Sigmoid colon (tissue), 4 donors: ENCODE measurements at regions not wholly inside any gene's neighbourhood (a gene's known extent, or its start where the extent isn't known, plus 50 kb on each side); places are given as distances from the start of the nearest gene placed in this dataset.

Experiments used
- EP300 ChIP-seq, 4 donors: sonication (generic); formaldehyde crosslinking; IDR thresholded peaks; one replicate each; pipeline ENCODE4 v1.6.1; 2017; ENCODE audit warnings: antibody characterized with exemption in 4 of 4
- TF ChIP-seq, protein P1 (sequence below), 4 experiments: fragments of 450-650 bp in 3 of 4; fragments of 200-600 bp in 1 of 4; IDR thresholded peaks; one replicate each; pipeline ENCODE4 v1.5.1; 2016 to 2019; ENCODE audit warnings: antibody characterized with exemption in 4 of 4, mild to moderate bottlenecking in 3 of 4, moderate library complexity in 2 of 4

GRCh38 chr14:26021759-26022158 lies 576.1 kb downstream of the NOVA1 start:
- TF ChIP-seq, protein P1, sequence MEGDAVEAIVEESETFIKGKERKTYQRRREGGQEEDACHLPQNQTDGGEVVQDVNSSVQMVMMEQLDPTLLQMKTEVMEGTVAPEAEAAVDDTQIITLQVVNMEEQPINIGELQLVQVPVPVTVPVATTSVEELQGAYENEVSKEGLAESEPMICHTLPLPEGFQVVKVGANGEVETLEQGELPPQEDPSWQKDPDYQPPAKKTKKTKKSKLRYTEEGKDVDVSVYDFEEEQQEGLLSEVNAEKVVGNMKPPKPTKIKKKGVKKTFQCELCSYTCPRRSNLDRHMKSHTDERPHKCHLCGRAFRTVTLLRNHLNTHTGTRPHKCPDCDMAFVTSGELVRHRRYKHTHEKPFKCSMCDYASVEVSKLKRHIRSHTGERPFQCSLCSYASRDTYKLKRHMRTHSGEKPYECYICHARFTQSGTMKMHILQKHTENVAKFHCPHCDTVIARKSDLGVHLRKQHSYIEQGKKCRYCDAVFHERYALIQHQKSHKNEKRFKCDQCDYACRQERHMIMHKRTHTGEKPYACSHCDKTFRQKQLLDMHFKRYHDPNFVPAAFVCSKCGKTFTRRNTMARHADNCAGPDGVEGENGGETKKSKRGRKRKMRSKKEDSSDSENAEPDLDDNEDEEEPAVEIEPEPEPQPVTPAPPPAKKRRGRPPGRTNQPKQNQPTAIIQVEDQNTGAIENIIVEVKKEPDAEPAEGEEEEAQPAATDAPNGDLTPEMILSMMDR (IDR thresholded peaks at IDR 0.05): no peak
- no peak for TF ChIP-seq EP300 (IDR thresholded peaks at IDR 0.05)
